HEK293T (cell line): ENCODE measurements at regions not wholly inside any gene's neighbourhood (a gene's known extent, or its start where the extent isn't known, plus 50 kb on each side); places are given as distances from the start of the nearest gene placed in this dataset.

ENCODE experiments used
- CTCF ChIA-PET: fragments of 350-600 bp; formaldehyde crosslinking; extraction: SDS; loops from one replicate; lab custom pipeline; 2021; ENCODE audit warnings: antibody characterized with exemption, inconsistent platforms; lab: Yijun Ruan, JAX
- POLR2A ChIA-PET: fragments of 350-600 bp; formaldehyde crosslinking; extraction: SDS; loops from one replicate; lab custom pipeline; 2020; ENCODE audit warnings: antibody characterized with exemption, inconsistent platforms; lab: Yijun Ruan, JAX
- DNase-seq: peaks from one replicate; pipeline ENCODE4 v3.0.0; 2012; ENCODE audit warnings: mixed read lengths; ENCODE audit errors: extremely low spot score
- ARNT ChIP-seq: fragments of 450-650 bp; IDR thresholded peaks from 2 replicates; pipeline ENCODE4 v1.6.1; 2017; ENCODE audit warnings: mild to moderate bottlenecking
- BHLHE40 ChIP-seq: fragments of 450-650 bp; IDR thresholded peaks from 2 replicates; pipeline ENCODE4 v1.6.1; 2016; ENCODE audit warnings: mild to moderate bottlenecking, moderate library complexity, borderline replicate concordance
- CTBP1 ChIP-seq: fragments of 450-650 bp; IDR thresholded peaks from 2 replicates; pipeline ENCODE4 v1.6.1; 2016; ENCODE audit warnings: borderline replicate concordance
- ELF4 ChIP-seq: fragments of 450-650 bp; IDR thresholded peaks from 2 replicates; pipeline ENCODE4 v1.6.1; 2017; ENCODE audit warnings: antibody characterized with exemption
- FOXA1 ChIP-seq: fragments of 450-650 bp; IDR thresholded peaks from 2 replicates; pipeline ENCODE4 v1.6.1; 2016; ENCODE audit warnings: mild to moderate bottlenecking
- FOXK2 ChIP-seq: fragments of 450-650 bp; IDR thresholded peaks from 2 replicates; pipeline ENCODE4 v1.6.1; 2016; ENCODE audit warnings: mild to moderate bottlenecking
- FOXM1 ChIP-seq: fragments of 450-650 bp; IDR thresholded peaks from 2 replicates; pipeline ENCODE4 v1.6.1; 2017; ENCODE audit warnings: mild to moderate bottlenecking, borderline replicate concordance
- HDGF ChIP-seq: fragments of 450-650 bp; IDR thresholded peaks from 2 replicates; pipeline ENCODE4 v1.6.1; 2017; ENCODE audit warnings: antibody characterized with exemption, borderline replicate concordance
- L3MBTL2 ChIP-seq: fragments of 450-650 bp; conservative IDR thresholded peaks from 2 replicates; pipeline ENCODE4 v1.6.1; 2016; ENCODE audit warnings: mild to moderate bottlenecking
- LEF1 ChIP-seq: fragments of 450-650 bp; IDR thresholded peaks from 2 replicates; pipeline ENCODE4 v1.6.1; 2017; ENCODE audit warnings: mild to moderate bottlenecking, borderline replicate concordance
- NFRKB ChIP-seq: fragments of 450-650 bp; IDR thresholded peaks from 2 replicates; pipeline ENCODE4 v1.6.1; 2016; ENCODE audit warnings: mild to moderate bottlenecking, moderate library complexity
- SP1 ChIP-seq: fragments of 450-650 bp; IDR thresholded peaks from 2 replicates; pipeline ENCODE4 v1.6.1; 2017
- SUZ12 ChIP-seq: fragments of 450-650 bp; IDR thresholded peaks from 2 replicates; pipeline ENCODE4 v1.6.1; 2016; ENCODE audit warnings: mild to moderate bottlenecking
- TARDBP ChIP-seq: fragments of 450-650 bp; IDR thresholded peaks from 2 replicates; pipeline ENCODE4 v1.6.1; 2016
- ZNF384 ChIP-seq: fragments of 450-650 bp; IDR thresholded peaks from 2 replicates; pipeline ENCODE4 v1.6.1; 2016
- TF ChIP-seq, protein P1 (sequence below): fragments of 450-650 bp; IDR thresholded peaks from 2 replicates; pipeline ENCODE4 v1.6.1; 2016

- CTCF ChIA-PET = interaction anchor here (0.6 kb wide), 1 partner anchor 111 kb away, joined by 3 read pairs; no protein-coding TSS in a partner anchor
- POLR2A ChIA-PET = no interaction called here
- no peak for DNase-seq
- TF ChIP-seq SP1 (no peak), FOXK2 (no peak), ARNT (no peak), FOXM1 (no peak), L3MBTL2 (no peak), BHLHE40 (no peak), TARDBP (no peak), LEF1 (no peak), NFRKB (no peak), SUZ12 (no peak), ELF4 (no peak)
Observed at GRCh38 chr2:46827274-46828134, 88.1 kb downstream of the MCFD2 start.

DNA sequence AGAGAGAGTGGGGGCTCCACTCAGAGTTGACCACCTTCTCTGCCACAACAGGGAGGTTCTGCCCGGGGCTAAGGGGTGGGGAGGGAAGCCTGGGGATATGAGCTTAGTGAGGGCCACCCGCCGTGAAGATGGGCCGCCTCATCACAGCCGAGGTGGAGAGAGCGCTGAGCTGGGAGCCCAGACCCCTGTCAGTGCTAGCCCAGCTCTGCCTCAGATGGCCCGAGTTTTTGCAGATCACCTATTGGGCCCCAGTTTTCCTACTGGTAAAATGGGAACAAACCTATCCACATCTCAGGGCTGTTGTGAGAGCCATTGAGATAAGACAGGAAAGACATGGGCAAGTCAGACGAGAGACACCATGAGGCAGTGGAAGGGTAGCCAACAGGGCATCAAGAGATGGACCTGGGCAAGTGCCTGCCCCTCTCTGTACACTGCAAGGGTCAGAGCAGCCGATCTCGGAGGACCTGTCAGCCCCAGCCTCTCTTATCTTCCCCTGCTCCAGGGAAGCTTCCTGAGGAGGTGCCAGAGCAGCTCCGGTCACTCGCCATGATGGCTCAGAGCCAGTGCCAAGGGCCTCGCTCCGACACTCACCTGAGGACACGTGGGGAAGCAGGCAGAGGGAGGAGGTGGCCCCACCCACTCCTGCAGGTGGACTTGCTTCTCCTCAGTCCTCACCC is 88.9 kb downstream of the MCFD2 start:
- CTCF ChIA-PET = interaction anchor here (0.6 kb wide), 1 partner anchor 110 kb away, joined by 3 read pairs; no protein-coding TSS in a partner anchor
- TF ChIP-seq HDGF (no peak), BHLHE40 (no peak), LEF1 (no peak), FOXK2 (no peak), ELF4 (no peak), FOXM1 (no peak), ZNF384 (no peak), TARDBP (no peak), ARNT (no peak), CTBP1 (no peak), L3MBTL2 (no peak)
- TF ChIP-seq, protein P1, sequence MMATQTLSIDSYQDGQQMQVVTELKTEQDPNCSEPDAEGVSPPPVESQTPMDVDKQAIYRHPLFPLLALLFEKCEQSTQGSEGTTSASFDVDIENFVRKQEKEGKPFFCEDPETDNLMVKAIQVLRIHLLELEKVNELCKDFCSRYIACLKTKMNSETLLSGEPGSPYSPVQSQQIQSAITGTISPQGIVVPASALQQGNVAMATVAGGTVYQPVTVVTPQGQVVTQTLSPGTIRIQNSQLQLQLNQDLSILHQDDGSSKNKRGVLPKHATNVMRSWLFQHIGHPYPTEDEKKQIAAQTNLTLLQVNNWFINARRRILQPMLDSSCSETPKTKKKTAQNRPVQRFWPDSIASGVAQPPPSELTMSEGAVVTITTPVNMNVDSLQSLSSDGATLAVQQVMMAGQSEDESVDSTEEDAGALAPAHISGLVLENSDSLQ = no peak
- no peak for DNase-seq
- POLR2A ChIA-PET = no interaction called here

GRCh38 chr2:46825939-46826568 is 89.6 kb downstream of the MCFD2 start:
- DNase-seq = no peak
- TF ChIP-seq ELF4 = no peak
- TF ChIP-seq NFRKB = no peak
- TF ChIP-seq TARDBP = no peak
- TF ChIP-seq, protein P1 = no peak
- TF ChIP-seq FOXK2 = no peak
- POLR2A ChIA-PET = no interaction called here
- CTCF ChIA-PET = no interaction called here

- ChIA-PET CTCF (no interaction called here), POLR2A (no interaction called here)
- TF ChIP-seq BHLHE40 (no peak), SP1 (no peak), HDGF (no peak), LEF1 (no peak), FOXK2 (no peak)
- DNase-seq = no peak
Observed at GRCh38 chr2:46825231-46825938, 90.2 kb downstream of the MCFD2 start.

DNA sequence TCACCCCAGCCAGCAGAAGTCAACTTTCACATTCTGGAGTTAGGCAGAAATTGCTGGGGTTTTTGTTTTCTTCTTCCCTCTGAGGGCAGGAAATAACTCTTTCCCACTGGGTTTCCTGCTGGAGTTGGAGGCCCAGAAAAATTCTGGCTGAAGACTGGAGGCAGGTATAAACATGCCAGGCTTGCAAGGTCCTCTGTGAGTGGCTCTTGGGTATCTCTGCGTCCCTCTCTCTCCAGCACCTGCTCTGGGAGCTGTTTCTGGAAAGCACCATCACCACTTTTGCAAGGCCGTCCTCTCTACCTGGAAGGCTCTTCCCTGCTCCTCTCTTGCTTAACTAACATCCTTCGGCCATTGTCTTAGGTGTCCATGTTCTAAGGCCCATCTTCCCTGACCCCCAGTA is 91.0 kb downstream of the MCFD2 start:
- CTCF ChIA-PET = no interaction called here
- POLR2A ChIA-PET = no interaction called here
- no peak for TF ChIP-seq ELF4
- no peak for TF ChIP-seq SP1
- TF ChIP-seq FOXA1 = no peak
- TF ChIP-seq FOXK2 = no peak
- TF ChIP-seq SUZ12 = no peak
- no peak for TF ChIP-seq BHLHE40
- no peak for TF ChIP-seq CTBP1
- no peak for TF ChIP-seq NFRKB
- TF ChIP-seq TARDBP = no peak
- TF ChIP-seq FOXM1 = no peak
- no peak for TF ChIP-seq ZNF384
- TF ChIP-seq L3MBTL2 = no peak
- TF ChIP-seq, protein P1 = no peak
- no peak for TF ChIP-seq LEF1
- TF ChIP-seq ARNT = no peak
- no peak for TF ChIP-seq HDGF
- DNase-seq = no peak

GRCh38 chr2:46821600-46821999 is 94.0 kb downstream of the MCFD2 start:
- ChIA-PET POLR2A (no interaction called here), CTCF (no interaction called here)
- DNase-seq = no peak
- TF ChIP-seq CTBP1 (no peak), FOXK2 (no peak), FOXA1 (no peak), ARNT (no peak), TARDBP (no peak), NFRKB (no peak), SP1 (no peak), L3MBTL2 (no peak), SUZ12 (no peak), ELF4 (no peak), LEF1 (no peak)
- TF ChIP-seq, protein P1 = no peak
